ENCODE measurements at regions not wholly inside any gene's neighbourhood (a gene's known extent, or its start where the extent isn't known, plus 50 kb on each side); places are given as distances from the start of the nearest gene placed in this dataset.
A peak's percentile ranks its signal among the peaks of the same experiment; 100 is the strongest.

DNA sequence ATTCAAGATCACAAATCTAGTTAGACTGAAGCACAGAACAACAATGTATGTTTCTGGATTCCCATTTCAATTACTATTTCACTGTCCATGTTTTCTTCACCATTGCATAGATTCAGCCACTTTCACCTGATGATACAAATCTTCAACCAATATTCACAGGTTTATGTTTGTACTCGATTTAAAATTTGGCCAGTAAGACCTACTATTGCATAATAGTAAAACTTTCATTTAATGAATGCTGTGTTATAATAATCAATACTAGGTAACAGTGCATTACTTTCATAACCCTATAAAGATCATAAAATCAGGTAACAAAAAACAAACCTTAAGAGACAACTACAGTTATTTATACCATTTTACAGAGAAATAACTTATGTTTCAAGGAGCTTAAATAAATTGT is 2209.1 kb downstream of the ARAP2 start:
- TF ChIP-seq, protein P1, sequence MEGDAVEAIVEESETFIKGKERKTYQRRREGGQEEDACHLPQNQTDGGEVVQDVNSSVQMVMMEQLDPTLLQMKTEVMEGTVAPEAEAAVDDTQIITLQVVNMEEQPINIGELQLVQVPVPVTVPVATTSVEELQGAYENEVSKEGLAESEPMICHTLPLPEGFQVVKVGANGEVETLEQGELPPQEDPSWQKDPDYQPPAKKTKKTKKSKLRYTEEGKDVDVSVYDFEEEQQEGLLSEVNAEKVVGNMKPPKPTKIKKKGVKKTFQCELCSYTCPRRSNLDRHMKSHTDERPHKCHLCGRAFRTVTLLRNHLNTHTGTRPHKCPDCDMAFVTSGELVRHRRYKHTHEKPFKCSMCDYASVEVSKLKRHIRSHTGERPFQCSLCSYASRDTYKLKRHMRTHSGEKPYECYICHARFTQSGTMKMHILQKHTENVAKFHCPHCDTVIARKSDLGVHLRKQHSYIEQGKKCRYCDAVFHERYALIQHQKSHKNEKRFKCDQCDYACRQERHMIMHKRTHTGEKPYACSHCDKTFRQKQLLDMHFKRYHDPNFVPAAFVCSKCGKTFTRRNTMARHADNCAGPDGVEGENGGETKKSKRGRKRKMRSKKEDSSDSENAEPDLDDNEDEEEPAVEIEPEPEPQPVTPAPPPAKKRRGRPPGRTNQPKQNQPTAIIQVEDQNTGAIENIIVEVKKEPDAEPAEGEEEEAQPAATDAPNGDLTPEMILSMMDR (conservative IDR thresholded peaks at IDR 0.05; ENCODE audit: low read depth, low read length) = no peak
- H3K4me3 ChIP-seq (ENCODE audit: low read depth, low read length) = no peak overlapping the region
- no peak for DNase-seq (ENCODE audit: low read depth)

DNA sequence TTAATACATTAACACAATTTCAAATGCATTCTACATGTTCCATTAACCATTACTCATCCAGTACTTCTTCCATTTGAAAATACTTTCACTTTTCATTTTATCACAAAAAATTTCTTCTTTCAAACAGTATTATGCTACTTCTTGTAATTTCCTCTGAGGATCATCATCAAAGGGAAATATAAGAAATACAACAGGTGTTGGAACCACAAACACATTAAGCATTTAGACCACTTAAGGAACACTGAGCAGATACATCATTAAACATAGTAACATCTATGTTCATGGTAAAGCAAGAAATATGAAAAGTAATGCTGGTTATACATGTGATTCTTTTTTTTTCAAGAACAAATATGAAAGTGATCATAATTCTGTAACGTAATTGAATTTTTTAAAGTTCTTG is 2207.0 kb downstream of the ARAP2 start:
- DNase-seq (ENCODE audit: low read depth) = no peak
- TF ChIP-seq, protein P1 (conservative IDR thresholded peaks at IDR 0.05; ENCODE audit: low read depth, low read length) = no peak
- H3K4me3 ChIP-seq (ENCODE audit: low read depth, low read length) = no peak overlapping the region

DNA sequence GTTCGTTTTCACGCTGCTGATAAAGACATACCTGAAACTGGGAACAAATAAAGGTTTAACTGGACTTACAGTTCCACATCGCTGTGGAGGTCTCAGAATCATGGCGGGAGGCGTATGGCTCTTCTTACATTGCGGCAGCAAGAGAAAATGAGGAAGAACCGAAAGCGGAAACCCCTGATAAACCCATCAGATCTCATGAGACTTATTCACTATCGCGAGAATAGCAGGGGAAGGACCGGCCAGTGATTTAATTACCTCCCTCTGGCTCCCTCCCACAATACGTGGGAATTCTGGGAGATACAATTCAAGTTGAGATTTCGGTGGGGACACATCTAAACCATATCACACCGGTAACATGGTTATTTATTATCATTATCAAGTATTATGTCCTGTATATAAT is 2204.5 kb downstream of the ARAP2 start:
- DNase-seq (ENCODE audit: low read depth) = no peak
- H3K4me3 ChIP-seq (ENCODE audit: low read depth, low read length) = no peak overlapping the region
- TF ChIP-seq, protein P1 (conservative IDR thresholded peaks at IDR 0.05; ENCODE audit: low read depth, low read length) = no peak

DNA sequence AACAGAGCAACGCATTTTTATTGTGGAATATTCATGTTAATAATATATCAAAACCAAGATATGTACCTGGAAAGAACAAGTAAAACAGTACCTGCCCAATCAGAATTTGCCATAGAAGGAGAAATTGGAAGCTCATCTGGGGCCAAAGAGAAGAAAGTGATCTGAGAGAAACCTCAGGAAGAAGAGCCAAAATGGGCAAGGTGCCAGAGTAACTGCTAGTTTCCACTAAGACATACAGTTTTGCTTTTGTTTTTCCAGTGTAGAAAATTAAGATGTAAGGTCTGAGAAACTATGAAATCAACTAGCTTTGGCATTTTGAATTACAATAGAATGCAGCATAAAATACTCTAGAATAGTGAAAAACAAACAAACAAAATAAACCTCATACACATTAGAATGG is 2201.2 kb downstream of the ARAP2 start:
- DNase-seq (ENCODE audit: low read depth) = no peak
- H3K4me3 ChIP-seq (ENCODE audit: low read depth, low read length) = no peak overlapping the region
- TF ChIP-seq, protein P1 (conservative IDR thresholded peaks at IDR 0.05; ENCODE audit: low read depth, low read length) = no peak

DNA sequence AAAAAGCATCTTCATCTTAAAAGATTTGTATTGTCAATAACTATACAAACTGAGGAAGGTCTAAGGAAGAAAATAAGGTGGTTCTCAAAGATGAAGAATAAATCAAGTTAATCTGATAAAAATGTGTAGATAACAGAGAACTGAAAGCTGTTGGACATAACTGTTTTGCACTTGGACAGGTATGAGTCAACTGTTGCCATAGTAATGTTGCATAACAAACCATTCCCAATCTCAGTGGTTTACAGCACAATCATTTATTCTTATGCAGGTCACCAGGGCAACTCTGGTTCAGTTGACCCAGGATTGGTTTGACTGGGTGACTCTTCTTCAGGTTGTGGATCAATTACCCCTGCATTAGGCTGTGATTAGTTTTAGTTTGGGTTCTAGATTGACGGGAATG is 2197.7 kb downstream of the ARAP2 start:
- H3K4me3 ChIP-seq (ENCODE audit: low read depth, low read length) = no peak overlapping the region
- peak; percentile 61 for DNase-seq (ENCODE audit: low read depth)
- TF ChIP-seq, protein P1 (conservative IDR thresholded peaks at IDR 0.05; ENCODE audit: low read depth, low read length) = no peak

DNA sequence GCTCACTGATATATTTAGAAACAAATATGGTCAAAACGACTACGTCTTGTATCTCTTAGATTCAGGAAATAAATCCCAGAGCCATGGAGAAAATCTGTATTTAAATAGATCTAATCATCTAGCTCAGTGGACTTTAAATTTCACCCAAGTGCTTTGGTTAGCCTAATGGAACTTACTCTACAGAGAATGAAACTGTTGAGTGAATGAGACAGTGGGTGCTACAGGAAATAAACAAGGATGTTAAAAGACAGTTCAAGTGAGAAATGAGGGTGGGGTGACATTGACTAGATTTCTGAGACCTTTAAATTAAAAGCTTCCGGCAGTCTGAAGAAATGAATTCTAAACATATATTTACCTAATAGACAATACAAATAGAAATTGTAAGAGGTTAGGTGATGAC is 2197.0 kb downstream of the ARAP2 start:
- TF ChIP-seq, protein P1 (conservative IDR thresholded peaks at IDR 0.05; ENCODE audit: low read depth, low read length) = no peak
- DNase-seq (ENCODE audit: low read depth) = no peak
- no peak overlapping the region for H3K4me3 ChIP-seq (ENCODE audit: low read depth, low read length)

DNA sequence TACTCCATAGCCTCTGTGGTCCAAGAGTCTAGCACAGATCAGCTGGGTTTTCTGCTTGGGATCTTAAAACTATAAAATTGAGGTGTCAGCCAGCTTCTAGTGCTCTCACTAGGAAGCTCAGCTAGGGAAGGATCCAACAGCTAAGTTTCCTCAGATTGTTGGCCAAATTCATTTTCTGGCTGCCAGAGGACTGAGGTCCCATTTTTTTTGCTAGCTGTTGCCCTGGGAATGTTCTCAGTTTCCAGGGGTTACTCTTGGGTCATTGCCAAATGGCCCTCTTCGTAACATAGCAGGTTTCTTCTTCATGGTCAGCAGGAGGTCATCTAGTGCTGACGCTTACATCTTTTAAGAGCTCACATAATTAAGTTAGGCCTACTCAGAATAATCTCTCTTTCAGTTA is 2178.2 kb downstream of the ARAP2 start:
- no peak overlapping the region for H3K4me3 ChIP-seq (ENCODE audit: low read depth, low read length)
- TF ChIP-seq, protein P1 (conservative IDR thresholded peaks at IDR 0.05; ENCODE audit: low read depth, low read length) = no peak
- no peak for DNase-seq (ENCODE audit: low read depth)
